Choroid plexus epithelial cell (primary cell): ENCODE measurements at regions not wholly inside any gene's neighbourhood (a gene's known extent, or its start where the extent isn't known, plus 50 kb on each side); places are given as distances from the start of the nearest gene placed in this dataset.

Experiments
- DNase-seq: peaks from one replicate; pipeline ENCODE4 v3.0.0-alpha.2; 2010; ENCODE audit warnings: low read depth
- H3K4me3 ChIP-seq: 2 replicates; pipeline ENCODE4 v1.5.1; 2011; ENCODE audit warnings: low read depth, mild to moderate bottlenecking, control low read depth, low read length, moderate library complexity
- TF ChIP-seq, protein P1 (sequence below): conservative IDR thresholded peaks from 2 replicates; pipeline ENCODE4 v1.5.1; 2011; ENCODE audit warnings: low read depth, mild to moderate bottlenecking, control low read depth, inconsistent platforms, low read length, moderate library complexity

- TF ChIP-seq, protein P1, sequence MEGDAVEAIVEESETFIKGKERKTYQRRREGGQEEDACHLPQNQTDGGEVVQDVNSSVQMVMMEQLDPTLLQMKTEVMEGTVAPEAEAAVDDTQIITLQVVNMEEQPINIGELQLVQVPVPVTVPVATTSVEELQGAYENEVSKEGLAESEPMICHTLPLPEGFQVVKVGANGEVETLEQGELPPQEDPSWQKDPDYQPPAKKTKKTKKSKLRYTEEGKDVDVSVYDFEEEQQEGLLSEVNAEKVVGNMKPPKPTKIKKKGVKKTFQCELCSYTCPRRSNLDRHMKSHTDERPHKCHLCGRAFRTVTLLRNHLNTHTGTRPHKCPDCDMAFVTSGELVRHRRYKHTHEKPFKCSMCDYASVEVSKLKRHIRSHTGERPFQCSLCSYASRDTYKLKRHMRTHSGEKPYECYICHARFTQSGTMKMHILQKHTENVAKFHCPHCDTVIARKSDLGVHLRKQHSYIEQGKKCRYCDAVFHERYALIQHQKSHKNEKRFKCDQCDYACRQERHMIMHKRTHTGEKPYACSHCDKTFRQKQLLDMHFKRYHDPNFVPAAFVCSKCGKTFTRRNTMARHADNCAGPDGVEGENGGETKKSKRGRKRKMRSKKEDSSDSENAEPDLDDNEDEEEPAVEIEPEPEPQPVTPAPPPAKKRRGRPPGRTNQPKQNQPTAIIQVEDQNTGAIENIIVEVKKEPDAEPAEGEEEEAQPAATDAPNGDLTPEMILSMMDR = no peak
- no peak overlapping the region for H3K4me3 ChIP-seq
- DNase-seq = no peak
These were observed 364.0 kb upstream of the IL12A start for GRCh38 chr3:159624616-159625015.

DNA sequence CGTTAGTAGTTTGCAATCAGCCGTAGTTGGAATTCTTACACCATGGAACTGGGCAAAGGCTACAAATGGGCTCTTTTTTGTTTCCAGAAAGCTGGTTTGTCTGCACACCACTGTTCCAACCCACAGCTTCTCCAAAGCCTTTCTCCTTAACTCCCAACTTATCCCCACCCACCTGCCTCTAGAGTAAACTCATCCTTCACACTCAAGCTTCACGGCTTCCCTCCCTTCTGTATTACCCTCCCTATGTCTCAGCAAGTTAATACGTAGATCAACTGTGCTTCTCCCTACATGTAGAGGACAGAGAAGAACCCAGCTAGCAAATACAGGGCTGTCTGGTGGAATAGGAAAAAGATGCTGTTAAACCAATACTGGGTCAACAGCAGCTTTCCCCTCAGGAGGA lies 363.0 kb upstream of the IL12A start:
- TF ChIP-seq, protein P1 = no peak
- H3K4me3 ChIP-seq = no peak overlapping the region
- no peak for DNase-seq

- TF ChIP-seq, protein P1 = no peak
- DNase-seq = no peak
- H3K4me3 ChIP-seq = no peak overlapping the region
These were observed 362.0 kb upstream of the IL12A start for GRCh38 chr3:159626598-159626997.

DNA sequence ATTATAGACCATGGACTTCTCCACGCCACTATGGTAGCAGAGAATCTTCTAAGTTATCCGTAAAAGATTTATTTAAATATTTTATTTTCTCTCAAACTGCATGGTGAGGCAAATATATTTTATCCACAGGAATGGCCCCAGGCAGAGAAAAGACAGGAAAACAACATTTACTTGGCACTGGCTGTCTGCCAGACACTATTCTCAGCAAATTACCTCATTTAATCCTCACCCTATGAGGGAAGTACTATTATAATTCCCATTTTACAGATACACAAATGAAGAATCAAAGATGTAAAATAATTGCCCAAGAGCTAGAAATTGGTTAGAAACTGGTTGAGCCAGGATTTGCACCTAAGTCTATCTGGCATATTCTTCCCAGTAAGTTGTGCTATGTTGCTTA lies 361.4 kb upstream of the IL12A start:
- no peak for DNase-seq
- TF ChIP-seq, protein P1 = no peak
- no peak overlapping the region for H3K4me3 ChIP-seq

DNA sequence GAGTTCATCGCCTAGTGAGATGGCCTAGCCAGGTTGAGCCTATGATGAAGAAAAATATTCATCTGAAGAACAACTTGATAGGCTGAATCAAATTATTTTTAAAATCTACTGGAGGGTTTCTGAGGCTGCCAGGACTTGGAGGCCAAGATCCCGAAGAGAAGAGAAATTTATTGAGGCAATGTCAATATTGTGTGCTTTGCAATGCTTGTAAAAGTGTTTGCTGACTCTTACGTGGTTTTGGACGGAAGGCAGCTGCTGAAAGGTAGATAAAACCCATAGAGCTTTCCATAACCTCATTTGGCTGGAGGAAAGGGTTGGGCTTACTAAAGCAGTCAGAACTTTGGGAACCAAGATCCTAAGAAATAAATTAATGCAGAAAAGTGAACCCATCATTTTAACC lies 361.0 kb upstream of the IL12A start:
- no peak overlapping the region for H3K4me3 ChIP-seq
- DNase-seq = no peak
- TF ChIP-seq, protein P1 = no peak

- TF ChIP-seq, protein P1 = no peak
- DNase-seq = no peak
- H3K4me3 ChIP-seq = no peak overlapping the region
These were observed 359.1 kb upstream of the IL12A start for GRCh38 chr3:159629329-159630084.

GRCh38 chr3:159631226-159631625 lies 357.4 kb upstream of the IL12A start:
- TF ChIP-seq, protein P1 = no peak
- H3K4me3 ChIP-seq = no peak overlapping the region
- DNase-seq = no peak
